Tibial nerve (tissue), 4 donors: ENCODE measurements at regions not wholly inside any gene's neighbourhood (a gene's known extent, or its start where the extent isn't known, plus 50 kb on each side); places are given as distances from the start of the nearest gene placed in this dataset.
A peak's percentile ranks its signal among the peaks of the same experiment; 100 is the strongest.
"Not testable (repeated sequence)": the region's sequence is repeated elsewhere in the genome, so short reads cannot be mapped to it uniquely, and the experiment has no call there.

Source experiments
- DNase-seq, 2 donors: peaks; one replicate each; pipeline ENCODE4 v3.0.0-alpha.2; 2019; ENCODE audit warnings: low spot score in 2 of 2
- H3K27ac ChIP-seq, 4 donors: fragments of 200-600 bp; sonication (generic) in 3 of 4; one replicate each; pipeline ENCODE4 v1.5.1; 2017 to 2019; ENCODE audit warnings: mild to moderate bottlenecking in 1 of 4
- H3K27me3 ChIP-seq, 2 donors: fragments of 200-600 bp; sonication (generic) in 1 of 2; one replicate each; pipeline versions ENCODE4 v1.5.1 to v1.6.0; 2017 to 2019
- H3K36me3 ChIP-seq, 3 donors: fragments of 200-600 bp; sonication (generic); one replicate each; pipeline ENCODE4 v1.5.1; 2018 to 2019
- H3K4me1 ChIP-seq, 4 donors: fragments of 200-600 bp; sonication (generic) in 3 of 4; one replicate each; pipeline ENCODE4 v1.5.1; 2017 to 2019
- H3K4me3 ChIP-seq, 4 donors: fragments of 200-600 bp; sonication (generic) in 3 of 4; one replicate each; pipeline ENCODE4 v1.5.1; 2017 to 2019; ENCODE audit warnings: mild to moderate bottlenecking in 1 of 4, moderate library complexity in 1 of 4
- H3K9me3 ChIP-seq, 4 donors: fragments of 200-600 bp; sonication (generic) in 3 of 4; one replicate each; pipeline ENCODE4 v1.5.1; 2017 to 2019
- CTCF ChIP-seq, 5 experiments: fragments of 200-600 bp in 3 of 5; fragments of 450-650 bp in 2 of 5; sonication (generic) in 3 of 5; IDR thresholded peaks; one replicate each; pipeline ENCODE4 v1.5.1; 2016 to 2019; ENCODE audit warnings: antibody characterized with exemption in 5 of 5, mild to moderate bottlenecking in 3 of 5, moderate library complexity in 2 of 5
- EP300 ChIP-seq, 2 donors: sonication (generic); formaldehyde crosslinking; IDR thresholded peaks; one replicate each; pipeline ENCODE4 v1.6.1; 2017; ENCODE audit warnings: antibody characterized with exemption in 2 of 2, mild to moderate bottlenecking in 1 of 2
- POLR2A ChIP-seq, 2 donors: fragments of 450-650 bp; IDR thresholded peaks; one replicate each; pipeline ENCODE4 v1.6.1; 2017; ENCODE audit warnings: antibody characterized with exemption in 2 of 2, mild to moderate bottlenecking in 2 of 2, moderate library complexity in 2 of 2
- WGBS, 2 donors: methylation state at CpG; one replicate each; pipeline ENCODE4 v1.1.5; 2018; 5-methylcytosine and 5-hydroxymethylcytosine counted together

GRCh38 chr5:40206030-40206429 is 473.7 kb upstream of the PTGER4 start:
- H3K27me3 ChIP-seq: no peaks in the 10 kb centered on the region
- no peaks in the 10 kb centered on the region for H3K36me3 ChIP-seq
- no peak for TF ChIP-seq POLR2A (IDR thresholded peaks at IDR 0.05)
- no peak for TF ChIP-seq CTCF (IDR thresholded peaks at IDR 0.05)
- no peak for TF ChIP-seq EP300 (IDR thresholded peaks at IDR 0.05)
- peaks cover 0 to 2% (median 0%) of the 10 kb centered on the region in 4 donors for H3K4me1 ChIP-seq
- no peaks in the 10 kb centered on the region for H3K9me3 ChIP-seq
- H3K4me3 ChIP-seq: no peak overlapping the region
- WGBS, 2 donors: 92 to 95% methylated on average over 2 of the region's 2 CpGs
- no peak overlapping the region for H3K27ac ChIP-seq
- no peak for DNase-seq

DNA sequence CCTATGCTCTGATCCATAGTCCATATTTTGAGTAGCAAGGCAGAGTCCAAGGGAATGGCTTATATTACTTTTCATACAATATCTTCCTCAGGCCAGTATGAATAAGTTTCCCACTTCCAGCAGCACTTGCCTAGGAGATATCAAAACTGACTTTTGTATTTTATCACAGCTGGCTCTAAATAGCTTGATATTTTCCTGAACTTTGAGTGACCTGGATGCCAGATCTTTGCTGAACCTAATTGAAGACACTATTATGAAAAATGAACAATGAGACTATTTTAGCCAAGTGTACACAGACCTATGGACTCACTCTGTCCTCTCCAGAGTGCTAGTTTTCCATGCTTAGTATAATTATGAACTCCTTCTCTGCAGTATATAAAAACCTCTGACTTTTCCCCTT is 475.6 kb upstream of the PTGER4 start:
- Histone ChIP-seq H3K4me3 (no peak overlapping the region), H3K27ac (no peak overlapping the region), H3K9me3 (no peaks in the 10 kb centered on the region), H3K36me3 (no peaks in the 10 kb centered on the region), H3K4me1 (peaks cover 0 to 2% (median 0%) of the 10 kb centered on the region in 4 donors), H3K27me3 (no peaks in the 10 kb centered on the region)
- TF ChIP-seq EP300 (IDR thresholded peaks at IDR 0.05) (no peak), CTCF (IDR thresholded peaks at IDR 0.05) (no peak), POLR2A (IDR thresholded peaks at IDR 0.05) (no peak)
- DNase-seq: no peak

- Histone ChIP-seq H3K27ac (peak overlapping the region in 1 of 4 donors; percentile 11), H3K9me3 (no peaks in the 10 kb centered on the region), H3K36me3 (no peaks in the 10 kb centered on the region), H3K4me3 (no peak overlapping the region), H3K27me3 (no peaks in the 10 kb centered on the region), H3K4me1 (peaks cover 0 to 2% (median 0%) of the 10 kb centered on the region in 4 donors)
- no peak for DNase-seq
- no peak for TF ChIP-seq CTCF (IDR thresholded peaks at IDR 0.05)
- no peak for TF ChIP-seq POLR2A (IDR thresholded peaks at IDR 0.05)
- peak in 1 of 2 donors; percentile 21 for TF ChIP-seq EP300 (IDR thresholded peaks at IDR 0.05)
Measured at GRCh38 chr5:40202814-40203440, 476.8 kb upstream of the PTGER4 start.

DNA sequence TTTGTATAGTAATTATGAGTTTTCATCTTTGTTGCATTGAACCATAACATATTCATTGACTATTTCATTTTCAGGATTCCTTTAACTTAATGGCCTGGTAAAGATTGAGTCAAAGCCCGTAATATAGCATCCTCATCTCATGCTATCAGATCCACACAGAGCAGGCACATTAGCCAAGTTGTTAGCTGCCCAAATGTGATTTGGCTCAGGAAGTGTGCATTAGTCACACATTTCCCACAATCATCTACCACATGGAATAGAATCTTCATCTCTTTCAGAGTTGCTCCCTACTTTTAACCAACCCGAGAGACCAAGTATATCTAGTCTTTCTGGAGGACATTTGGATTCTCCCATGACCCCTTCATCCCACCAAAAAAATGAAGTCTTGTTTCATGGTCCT is 481.0 kb upstream of the PTGER4 start:
- no peaks in the 10 kb centered on the region for H3K9me3 ChIP-seq
- H3K27me3 ChIP-seq: no peaks in the 10 kb centered on the region
- no peak overlapping the region for H3K4me3 ChIP-seq
- WGBS, 2 donors: 72 to 87% methylated on average over 2 of the region's 2 CpGs
- H3K36me3 ChIP-seq: no peaks in the 10 kb centered on the region
- no peak for DNase-seq
- H3K4me1 ChIP-seq: peaks cover 0 to 2% (median 0%) of the 10 kb centered on the region in 4 donors
- TF ChIP-seq EP300 (IDR thresholded peaks at IDR 0.05) (no peak), POLR2A (IDR thresholded peaks at IDR 0.05) (no peak), CTCF (IDR thresholded peaks at IDR 0.05) (no peak)
- no peak overlapping the region for H3K27ac ChIP-seq

GRCh38 chr5:40195574-40195973 is 484.1 kb upstream of the PTGER4 start:
- not testable (repeated sequence) for H3K36me3 ChIP-seq, H3K27ac ChIP-seq, H3K4me1 ChIP-seq, H3K27me3 ChIP-seq, DNase-seq, H3K9me3 ChIP-seq, H3K4me3 ChIP-seq
- 95 to 97% methylated on average over 7 of the region's 7 CpGs for WGBS, 2 donors

GRCh38 chr5:40191150-40191549 is 488.6 kb upstream of the PTGER4 start:
- H3K9me3 ChIP-seq: no peaks in the 10 kb centered on the region
- H3K36me3 ChIP-seq: no peaks in the 10 kb centered on the region
- TF ChIP-seq POLR2A (IDR thresholded peaks at IDR 0.05) (no peak), CTCF (IDR thresholded peaks at IDR 0.05) (no peak), EP300 (IDR thresholded peaks at IDR 0.05) (no peak)
- no peaks in the 10 kb centered on the region for H3K4me1 ChIP-seq
- H3K27me3 ChIP-seq: no peaks in the 10 kb centered on the region
- no peak overlapping the region for H3K4me3 ChIP-seq
- no peak overlapping the region for H3K27ac ChIP-seq
- WGBS, 2 donors: 63 to 70% methylated on average over 4 of the region's 4 CpGs
- DNase-seq: no peak
